DOHH2 (cell line): ENCODE measurements at regions not wholly inside any gene's neighbourhood (a gene's known extent, or its start where the extent isn't known, plus 50 kb on each side); places are given as distances from the start of the nearest gene placed in this dataset.

Source experiments
- H3F3A ChIP-seq: fragments of 200-600 bp; sonication (generic), shearing (Covaris generic); 2 replicates; pipeline ENCODE4 v1.6.0; 2016; ENCODE audit warnings: antibody characterized with exemption, mild to moderate bottlenecking; ENCODE audit not compliant: control insufficient read depth, insufficient read depth
- H3K27ac ChIP-seq: fragments of 200-600 bp; sonication (generic); 2 replicates; pipeline ENCODE4 v1.5.1; 2014; ENCODE audit warnings: low read depth, mild to moderate bottlenecking, low read length, moderate library complexity
- H3K27me3 ChIP-seq: fragments of 200-600 bp; sonication (generic); 2 replicates; pipeline ENCODE4 v1.6.1; 2014; ENCODE audit warnings: mild to moderate bottlenecking, low read length, mixed read lengths; ENCODE audit not compliant: control insufficient read depth
- H3K36me3 ChIP-seq: fragments of 200-600 bp; sonication (generic); 2 replicates; pipeline ENCODE4 v1.6.1; 2014; ENCODE audit warnings: mild to moderate bottlenecking, low read length, moderate library complexity, mixed read lengths; ENCODE audit not compliant: control insufficient read depth
- H3K4me1 ChIP-seq: fragments of 200-600 bp; sonication (generic); 2 replicates; pipeline ENCODE4 v1.6.1; 2014; ENCODE audit warnings: mild to moderate bottlenecking, low read length, mixed read lengths; ENCODE audit not compliant: control insufficient read depth
- H3K4me2 ChIP-seq: fragments of 200-600 bp; sonication (generic); 2 replicates; pipeline ENCODE4 v1.6.0; 2014; ENCODE audit warnings: mild to moderate bottlenecking, low read length, moderate library complexity
- H3K4me3 ChIP-seq: fragments of 200-600 bp; sonication (generic); 2 replicates; pipeline ENCODE4 v1.5.1; 2014; ENCODE audit warnings: mild to moderate bottlenecking, low read length, mixed read lengths
- H3K79me2 ChIP-seq: fragments of 200-600 bp; sonication (generic); 2 replicates; pipeline ENCODE4 v1.6.1; 2014; ENCODE audit warnings: mild to moderate bottlenecking, low read length, mixed read lengths; ENCODE audit not compliant: control insufficient read depth
- H3K9me2 ChIP-seq: fragments of 200-600 bp; sonication (generic); replicated peaks from 2 replicates; pipeline ENCODE4 v1.6.1; 2014; ENCODE audit warnings: mild to moderate bottlenecking, low read length, mixed read lengths; ENCODE audit not compliant: control insufficient read depth
- H3K9me3 ChIP-seq: fragments of 200-600 bp; sonication (generic); 2 replicates; pipeline ENCODE4 v1.6.1; 2014; ENCODE audit warnings: antibody characterized with exemption, low read length, mixed read lengths; ENCODE audit not compliant: control insufficient read depth, insufficient read depth
- H4K20me1 ChIP-seq: fragments of 200-600 bp; sonication (generic); 2 replicates; pipeline ENCODE4 v1.6.0; 2014; ENCODE audit warnings: low read depth, mild to moderate bottlenecking, antibody characterized with exemption, low read length, moderate library complexity; ENCODE audit not compliant: control insufficient read depth, insufficient read depth
- EZH2phosphoT487 ChIP-seq: fragments of 200-600 bp; sonication (generic); IDR thresholded peaks from 2 replicates; pipeline ENCODE4 v1.6.1; 2017; ENCODE audit warnings: borderline replicate concordance, mild to moderate bottlenecking, antibody characterized with exemption, low read length, moderate library complexity, mixed read lengths
- TF ChIP-seq, protein P1 (sequence below): fragments of 200-600 bp; sonication (generic); IDR thresholded peaks from one replicate; pipeline ENCODE4 v1.5.1; 2014; ENCODE audit warnings: antibody characterized with exemption, mild to moderate bottlenecking, low read depth, low read length; ENCODE audit not compliant: poor library complexity, severe bottlenecking

DNA sequence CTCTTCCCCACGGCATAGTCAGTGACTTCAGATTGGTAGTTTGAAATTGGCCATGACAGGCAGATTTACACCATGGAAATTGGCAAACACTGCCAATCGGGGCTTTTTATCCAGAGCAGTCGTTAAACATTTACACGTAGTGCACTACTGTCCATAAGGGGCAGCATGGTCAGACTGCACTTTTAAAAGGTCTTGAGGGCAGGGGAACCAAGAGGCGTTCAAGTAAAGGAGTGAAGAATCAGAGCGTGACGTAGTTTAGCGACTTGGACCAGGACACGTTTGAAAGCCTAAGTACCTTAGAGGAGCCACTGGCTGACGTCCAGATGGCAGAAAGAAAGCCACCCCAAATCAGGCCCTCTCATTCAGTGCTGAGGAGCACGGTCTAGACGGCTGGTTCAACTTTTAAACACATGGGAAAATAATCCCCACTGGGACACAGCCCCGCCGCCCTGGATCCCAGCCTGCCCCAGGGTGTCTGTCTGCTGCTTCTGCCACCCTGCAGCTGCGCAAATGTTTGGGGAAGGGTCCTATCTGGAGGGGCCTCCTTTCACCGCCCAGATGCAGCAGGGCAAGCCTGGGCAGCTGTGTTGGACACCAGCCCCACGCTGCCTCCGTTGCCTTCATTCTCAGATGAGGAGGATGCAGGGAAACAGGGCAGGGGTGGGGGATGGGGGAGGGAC, 52.5 kb upstream of the PPP2R5C start:
- peaks cover 26% of the 10 kb centered on the region for H3K27me3 ChIP-seq
- no peaks in the 10 kb centered on the region for H3K36me3 ChIP-seq
- TF ChIP-seq, protein P1, sequence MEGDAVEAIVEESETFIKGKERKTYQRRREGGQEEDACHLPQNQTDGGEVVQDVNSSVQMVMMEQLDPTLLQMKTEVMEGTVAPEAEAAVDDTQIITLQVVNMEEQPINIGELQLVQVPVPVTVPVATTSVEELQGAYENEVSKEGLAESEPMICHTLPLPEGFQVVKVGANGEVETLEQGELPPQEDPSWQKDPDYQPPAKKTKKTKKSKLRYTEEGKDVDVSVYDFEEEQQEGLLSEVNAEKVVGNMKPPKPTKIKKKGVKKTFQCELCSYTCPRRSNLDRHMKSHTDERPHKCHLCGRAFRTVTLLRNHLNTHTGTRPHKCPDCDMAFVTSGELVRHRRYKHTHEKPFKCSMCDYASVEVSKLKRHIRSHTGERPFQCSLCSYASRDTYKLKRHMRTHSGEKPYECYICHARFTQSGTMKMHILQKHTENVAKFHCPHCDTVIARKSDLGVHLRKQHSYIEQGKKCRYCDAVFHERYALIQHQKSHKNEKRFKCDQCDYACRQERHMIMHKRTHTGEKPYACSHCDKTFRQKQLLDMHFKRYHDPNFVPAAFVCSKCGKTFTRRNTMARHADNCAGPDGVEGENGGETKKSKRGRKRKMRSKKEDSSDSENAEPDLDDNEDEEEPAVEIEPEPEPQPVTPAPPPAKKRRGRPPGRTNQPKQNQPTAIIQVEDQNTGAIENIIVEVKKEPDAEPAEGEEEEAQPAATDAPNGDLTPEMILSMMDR, result no peak
- TF ChIP-seq EZH2phosphoT487, result no peak
- H3K9me3 ChIP-seq, result no peaks in the 10 kb centered on the region
- H3K9me2 ChIP-seq, result no peaks in the 10 kb centered on the region
- H3K4me1 ChIP-seq, result peaks cover 12% of the 10 kb centered on the region
- no peaks in the 10 kb centered on the region for H4K20me1 ChIP-seq
- H3K4me3 ChIP-seq, result no peak overlapping the region
- H3K27ac ChIP-seq, result no peak overlapping the region
- H3F3A ChIP-seq, result no peaks in the 10 kb centered on the region
- no peaks in the 10 kb centered on the region for H3K79me2 ChIP-seq
- no peak overlapping the region for H3K4me2 ChIP-seq

DNA sequence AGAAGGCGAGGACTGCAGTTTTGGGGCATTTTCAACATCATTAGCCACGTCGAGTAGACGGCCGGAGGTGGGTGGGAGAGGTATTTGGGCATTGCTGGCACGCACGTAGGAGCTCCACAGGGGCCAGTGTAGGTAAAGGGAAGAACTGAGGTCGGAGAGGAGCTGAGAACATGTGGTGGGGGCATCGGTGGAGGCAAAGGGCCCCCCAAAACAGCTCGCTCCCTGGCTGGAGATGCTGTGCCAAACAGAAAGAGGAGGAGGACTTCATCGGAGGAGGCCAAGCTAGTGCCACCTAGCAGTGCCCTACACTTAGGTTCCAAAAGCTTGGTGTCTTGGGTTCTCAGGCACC, 52.0 kb upstream of the PPP2R5C start:
- Histone ChIP-seq H3K27me3 (peaks cover 21% of the 10 kb centered on the region), H3K4me2 (no peak overlapping the region), H3K9me3 (no peaks in the 10 kb centered on the region), H3K4me3 (no peak overlapping the region), H3K4me1 (peaks cover 12% of the 10 kb centered on the region), H3K27ac (no peak overlapping the region), H4K20me1 (no peaks in the 10 kb centered on the region), H3F3A (no peaks in the 10 kb centered on the region), H3K36me3 (no peaks in the 10 kb centered on the region), H3K9me2 (no peaks in the 10 kb centered on the region), H3K79me2 (no peaks in the 10 kb centered on the region)
- TF ChIP-seq, protein P1, result no peak
- TF ChIP-seq EZH2phosphoT487, result no peak

DNA sequence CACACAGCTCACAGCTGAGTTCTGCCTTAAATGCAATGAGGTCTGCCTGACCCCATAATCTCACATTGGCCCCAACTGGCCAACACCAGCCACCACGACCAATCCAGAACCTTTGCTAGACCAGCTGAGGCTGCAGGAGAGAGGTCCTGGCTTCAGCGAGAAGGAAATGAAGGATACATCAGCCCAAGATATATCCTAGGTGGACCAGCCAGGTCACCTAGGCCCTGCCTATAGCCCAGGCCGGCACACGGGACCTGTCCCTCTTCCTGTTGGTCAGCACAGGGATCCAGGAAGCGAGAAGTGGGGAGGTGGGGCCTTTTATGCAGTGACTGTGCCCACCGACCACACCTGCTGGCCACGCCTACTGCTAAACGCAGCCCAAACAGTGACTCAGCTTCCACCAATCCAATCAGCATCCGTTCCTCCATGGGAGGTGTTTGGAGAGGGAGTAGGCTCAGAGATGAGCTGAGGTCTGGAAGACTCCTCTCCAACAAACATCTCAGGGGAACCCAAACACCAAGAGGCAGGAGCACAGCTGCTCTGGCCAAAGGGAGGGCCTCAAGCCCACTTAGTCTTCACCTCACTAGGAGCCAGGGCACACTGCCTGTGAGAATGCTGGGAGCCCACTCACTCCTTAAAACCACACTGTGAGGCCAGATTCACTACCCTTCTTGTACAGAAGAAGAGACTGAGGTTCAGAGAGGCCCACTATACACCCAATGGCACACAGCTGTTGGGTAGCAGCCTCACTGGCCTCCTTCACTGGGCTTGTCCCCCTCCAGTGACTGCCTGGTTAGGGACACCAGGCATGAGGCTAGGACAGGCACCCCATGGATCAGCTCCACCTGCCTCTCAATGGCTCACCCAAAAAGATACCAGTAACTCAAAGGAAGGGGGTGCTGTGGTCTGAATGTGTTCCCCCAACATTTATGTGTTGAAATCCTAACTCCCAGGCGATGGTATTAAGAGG, 51.3 kb upstream of the PPP2R5C start:
- Histone ChIP-seq H3F3A (no peaks in the 10 kb centered on the region), H3K4me3 (no peak overlapping the region), H3K27ac (no peak overlapping the region), H3K9me2 (no peaks in the 10 kb centered on the region), H4K20me1 (no peaks in the 10 kb centered on the region), H3K4me2 (no peak overlapping the region), H3K27me3 (peaks cover 14% of the 10 kb centered on the region), H3K79me2 (no peaks in the 10 kb centered on the region), H3K36me3 (no peaks in the 10 kb centered on the region), H3K9me3 (no peaks in the 10 kb centered on the region), H3K4me1 (peaks cover 12% of the 10 kb centered on the region)
- TF ChIP-seq, protein P1, result no peak
- TF ChIP-seq EZH2phosphoT487, result no peak
